22Rv1 (cell line): ENCODE measurements at regions not wholly inside any gene's neighbourhood (a gene's known extent, or its start where the extent isn't known, plus 50 kb on each side); places are given as distances from the start of the nearest gene placed in this dataset.

Source experiments
- H3K27ac ChIP-seq: fragments of 450-650 bp; 2 replicates; pipeline ENCODE4 v1.5.1; 2017
- CTCF ChIP-seq: fragments of 450-650 bp; IDR thresholded peaks from 2 replicates; pipeline ENCODE4 v1.5.1; 2017; ENCODE audit warnings: mild to moderate bottlenecking
- ZFX ChIP-seq: fragments of 450-650 bp; IDR thresholded peaks from 2 replicates; pipeline ENCODE4 v1.6.1; 2017; ENCODE audit warnings: antibody characterized with exemption, borderline replicate concordance

GRCh38 chr6:15861486-15861885 is 198.7 kb upstream of the DTNBP1 start:
- H3K27ac ChIP-seq, result no peak overlapping the region
- TF ChIP-seq ZFX (no peak), CTCF (no peak)

GRCh38 chr6:15854826-15855710 is 192.2 kb upstream of the DTNBP1 start:
- no peak for TF ChIP-seq CTCF
- no peak overlapping the region for H3K27ac ChIP-seq

- H3K27ac ChIP-seq, result no peak overlapping the region
- no peak for TF ChIP-seq CTCF
- TF ChIP-seq ZFX, result no peak
Measured at GRCh38 chr6:15854378-15854777, 191.6 kb upstream of the DTNBP1 start.

GRCh38 chr6:15853259-15853658 is 190.4 kb upstream of the DTNBP1 start:
- H3K27ac ChIP-seq, result no peak overlapping the region
- TF ChIP-seq CTCF (no peak), ZFX (no peak)

GRCh38 chr6:15852289-15852688 is 189.5 kb upstream of the DTNBP1 start:
- H3K27ac ChIP-seq, result no peak overlapping the region
- no peak for TF ChIP-seq CTCF
- no peak for TF ChIP-seq ZFX

GRCh38 chr6:15849395-15849794 is 186.6 kb upstream of the DTNBP1 start:
- H3K27ac ChIP-seq, result no peak overlapping the region
- TF ChIP-seq CTCF, result no peak
- TF ChIP-seq ZFX, result no peak

GRCh38 chr6:15845492-15845891 is 182.7 kb upstream of the DTNBP1 start:
- TF ChIP-seq ZFX (no peak), CTCF (no peak)

More at GRCh38 chr6:15845492-15845891, 182.7 kb upstream of the DTNBP1 start:
- no peak overlapping the region for H3K27ac ChIP-seq
